Panc1 (cell line): ENCODE measurements at regions not wholly inside any gene's neighbourhood (a gene's known extent, or its start where the extent isn't known, plus 50 kb on each side); places are given as distances from the start of the nearest gene placed in this dataset.

ENCODE experiments used
- ATAC-seq: fragments of 200-7000 bp; cut with Tn5 transposase; 2 replicates; pipeline ENCODE4 v1.9.1; 2020; ENCODE audit warnings: mild to moderate bottlenecking, moderate library complexity
- BruUV-seq: library from RNA; stranded (reverse); fragments of 400-500 nt; replicated peaks from 2 replicates; lab custom pipeline; 2021; lab: Mats Ljungman, UMichigan
- CTCF ChIA-PET: fragments of 300-600 bp; sonication (Branson Sonifier 250); formaldehyde crosslinking; loops from one replicate; lab custom pipeline; 2022; ENCODE audit warnings: antibody characterized with exemption; lab: Charles Lee
- POLR2A ChIA-PET: fragments of 300-600 bp; sonication (Branson Sonifier 250); formaldehyde crosslinking; loops from one replicate; lab custom pipeline; 2022; ENCODE audit warnings: antibody characterized with exemption; lab: Charles Lee
- DNase-seq: peaks from one replicate; pipeline ENCODE4 v3.0.0-alpha.2; 2010; ENCODE audit warnings: low read depth, low spot score
- H3K27ac ChIP-seq: 2 replicates; pipeline ENCODE4 v1.5.1; 2011; ENCODE audit warnings: mild to moderate bottlenecking, low read length, inconsistent platforms
- H3K27me3 ChIP-seq: fragments of 200-500 bp; sonication (Bioruptor generic); 2 replicates; pipeline ENCODE4 v1.6.0; 2014; ENCODE audit warnings: low read length, inconsistent platforms; ENCODE audit not compliant: control insufficient read depth, insufficient read depth
- H3K36me3 ChIP-seq: fragments of 200-500 bp; sonication (Bioruptor generic); 2 replicates; pipeline ENCODE4 v1.5.1; 2014; ENCODE audit warnings: inconsistent platforms, mild to moderate bottlenecking, low read length, moderate library complexity; ENCODE audit not compliant: control insufficient read depth, insufficient read depth
- H3K4me1 ChIP-seq: 2 replicates; pipeline ENCODE4 v1.5.1; 2011; ENCODE audit warnings: inconsistent platforms, mild to moderate bottlenecking, low read length, moderate library complexity; ENCODE audit not compliant: control insufficient read depth, insufficient read depth
- H3K4me3 ChIP-seq, 2 experiments: 2 replicates each; pipeline ENCODE4 v1.5.1; 2011 to 2012; ENCODE audit warnings: low read depth in 2 of 2, low read length in 2 of 2, mild to moderate bottlenecking in 2 of 2, inconsistent platforms in 1 of 2, moderate library complexity in 1 of 2
- H3K9me3 ChIP-seq: fragments of 200-500 bp; sonication (Bioruptor generic); 2 replicates; pipeline ENCODE4 v1.5.1; 2014; ENCODE audit warnings: low read depth, mild to moderate bottlenecking, inconsistent platforms, low read length, moderate library complexity; ENCODE audit not compliant: control insufficient read depth, insufficient read depth
- CTCF ChIP-seq: fragments of 450-650 bp; IDR thresholded peaks from 2 replicates; pipeline ENCODE4 v1.5.1; 2017; ENCODE audit warnings: mild to moderate bottlenecking
- POLR2AphosphoS5 ChIP-seq: IDR thresholded peaks from 2 replicates; pipeline ENCODE4 v1.6.1; 2012; ENCODE audit warnings: mild to moderate bottlenecking, low read depth, low read length, moderate library complexity
- SIN3A ChIP-seq: IDR thresholded peaks from 2 replicates; pipeline ENCODE4 v1.6.1; 2012; ENCODE audit warnings: low read depth, mild to moderate bottlenecking, low read length, moderate library complexity, borderline replicate concordance; ENCODE audit not compliant: insufficient read depth
- TCF7L2 ChIP-seq: IDR thresholded peaks from 2 replicates; pipeline ENCODE4 v1.6.1; 2011; ENCODE audit warnings: mild to moderate bottlenecking, low read depth, low read length, inconsistent platforms
- in situ Hi-C: cut with HindIII; loops from 2 replicates; pipeline ENCODE4 v1.10.0; 2016; ENCODE audit warnings: low sequenced_read_pairs, low pct_unique_long_range_greater_than_20kb
- intact Hi-C: fragments of 100-400 bp; cut with micrococcal nuclease; formaldehyde crosslinking; loops from one replicate; pipeline ENCODE4 v1.10.0; 2022; ENCODE audit not compliant: unreplicated experiment
- TF ChIP-seq, protein P1 (sequence below), 2 experiments: IDR thresholded peaks; 2 replicates each; pipeline ENCODE4 v1.6.1; 2011 to 2012; ENCODE audit warnings: low read depth in 2 of 2, control low read depth in 1 of 2, low read length in 1 of 2, mild to moderate bottlenecking in 1 of 2, moderate library complexity in 1 of 2; ENCODE audit not compliant: insufficient read depth in 1 of 2

DNA sequence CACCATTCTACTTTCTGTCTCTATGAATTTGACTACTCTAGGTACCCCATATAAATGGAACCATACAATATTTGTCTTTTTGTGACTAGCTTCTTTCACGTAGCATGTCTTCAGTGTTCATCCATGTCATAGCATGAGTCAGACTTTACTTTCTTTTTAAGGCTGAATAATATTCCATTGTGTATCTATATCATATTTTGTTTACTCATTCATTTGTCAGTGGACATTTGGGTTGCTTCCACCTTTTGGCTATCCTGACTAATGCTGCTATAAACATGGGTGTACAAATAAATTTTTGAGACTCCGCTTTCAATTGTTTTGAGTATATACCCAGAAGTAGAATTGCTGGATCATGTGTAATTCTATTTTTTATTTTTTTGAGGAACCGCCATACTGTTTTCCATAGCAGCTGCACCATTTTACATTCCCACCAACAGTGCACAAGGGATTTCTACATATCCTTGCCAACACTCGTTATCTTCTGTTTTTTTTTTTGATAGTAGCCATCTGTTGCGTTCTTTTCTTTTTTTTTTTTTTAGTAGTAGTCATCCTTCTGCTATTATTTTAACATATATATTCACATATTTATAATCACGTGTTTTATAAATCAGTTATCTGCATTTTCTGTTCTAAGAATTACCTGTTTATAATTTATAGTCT, 158.0 kb upstream of the MED14 start:
- Histone ChIP-seq H3K36me3 (no peaks in the 10 kb centered on the region), H3K9me3 (no peaks in the 10 kb centered on the region), H3K4me3 (no peak overlapping the region), H3K27me3 (no peaks in the 10 kb centered on the region), H3K4me1 (no peaks in the 10 kb centered on the region), H3K27ac (no peak overlapping the region)
- ATAC-seq (no peak), DNase-seq (no peak)
- BruUV-seq, result no TSS peak
- ChIA-PET CTCF (no interaction called here), POLR2A (no interaction called here)
- TF ChIP-seq CTCF (no peak), SIN3A (no peak), TCF7L2 (no peak), POLR2AphosphoS5 (no peak)
- TF ChIP-seq, protein P1, sequence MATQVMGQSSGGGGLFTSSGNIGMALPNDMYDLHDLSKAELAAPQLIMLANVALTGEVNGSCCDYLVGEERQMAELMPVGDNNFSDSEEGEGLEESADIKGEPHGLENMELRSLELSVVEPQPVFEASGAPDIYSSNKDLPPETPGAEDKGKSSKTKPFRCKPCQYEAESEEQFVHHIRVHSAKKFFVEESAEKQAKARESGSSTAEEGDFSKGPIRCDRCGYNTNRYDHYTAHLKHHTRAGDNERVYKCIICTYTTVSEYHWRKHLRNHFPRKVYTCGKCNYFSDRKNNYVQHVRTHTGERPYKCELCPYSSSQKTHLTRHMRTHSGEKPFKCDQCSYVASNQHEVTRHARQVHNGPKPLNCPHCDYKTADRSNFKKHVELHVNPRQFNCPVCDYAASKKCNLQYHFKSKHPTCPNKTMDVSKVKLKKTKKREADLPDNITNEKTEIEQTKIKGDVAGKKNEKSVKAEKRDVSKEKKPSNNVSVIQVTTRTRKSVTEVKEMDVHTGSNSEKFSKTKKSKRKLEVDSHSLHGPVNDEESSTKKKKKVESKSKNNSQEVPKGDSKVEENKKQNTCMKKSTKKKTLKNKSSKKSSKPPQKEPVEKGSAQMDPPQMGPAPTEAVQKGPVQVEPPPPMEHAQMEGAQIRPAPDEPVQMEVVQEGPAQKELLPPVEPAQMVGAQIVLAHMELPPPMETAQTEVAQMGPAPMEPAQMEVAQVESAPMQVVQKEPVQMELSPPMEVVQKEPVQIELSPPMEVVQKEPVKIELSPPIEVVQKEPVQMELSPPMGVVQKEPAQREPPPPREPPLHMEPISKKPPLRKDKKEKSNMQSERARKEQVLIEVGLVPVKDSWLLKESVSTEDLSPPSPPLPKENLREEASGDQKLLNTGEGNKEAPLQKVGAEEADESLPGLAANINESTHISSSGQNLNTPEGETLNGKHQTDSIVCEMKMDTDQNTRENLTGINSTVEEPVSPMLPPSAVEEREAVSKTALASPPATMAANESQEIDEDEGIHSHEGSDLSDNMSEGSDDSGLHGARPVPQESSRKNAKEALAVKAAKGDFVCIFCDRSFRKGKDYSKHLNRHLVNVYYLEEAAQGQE (IDR thresholded peaks at IDR 0.05; ENCODE audit: insufficient read depth in 1 of 2, low read depth in 2 of 2, low read length in 1 of 2), result no peak
- intact Hi-C loops, result no loop called here
- in situ Hi-C loops, result no loop called here

DNA sequence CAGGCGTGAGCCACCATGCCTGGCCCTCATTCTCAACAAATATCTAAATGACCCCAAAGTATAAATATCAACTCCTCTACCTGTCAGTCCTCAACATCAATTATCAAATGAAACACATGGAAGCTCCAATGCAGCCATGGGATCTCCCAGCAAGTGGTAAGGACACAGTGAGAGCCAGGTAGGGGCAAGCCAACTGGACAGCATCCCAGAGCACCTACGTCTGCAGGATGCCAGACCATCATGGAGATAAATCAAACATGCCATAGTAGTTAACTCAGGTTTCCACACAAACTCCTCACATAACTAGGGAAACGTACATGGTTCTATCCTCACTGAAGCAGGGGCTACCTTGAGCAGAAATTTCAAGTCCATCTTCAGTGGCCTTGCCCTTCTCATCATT, 159.9 kb upstream of the MED14 start:
- no peaks in the 10 kb centered on the region for H3K27me3 ChIP-seq

More for the DNA sequence above, 159.9 kb upstream of the MED14 start:
- no TSS peak for BruUV-seq
- ChIA-PET POLR2A (interaction anchor here (0.6 kb wide), 1 partner anchor 25 kb away, joined by 5 read pairs; no protein-coding TSS in a partner anchor), CTCF (no interaction called here)
- no peak for ATAC-seq
- intact Hi-C loops (no loop called here), in situ Hi-C loops (no loop called here)
- no peak for DNase-seq
- Histone ChIP-seq H3K27ac (no peak overlapping the region), H3K4me3 (no peak overlapping the region), H3K4me1 (no peaks in the 10 kb centered on the region), H3K9me3 (no peaks in the 10 kb centered on the region), H3K36me3 (no peaks in the 10 kb centered on the region)
- TF ChIP-seq CTCF, result no peak
- no peak for TF ChIP-seq TCF7L2
- no peak for TF ChIP-seq SIN3A
